ENCODE measurements at regions not wholly inside any gene's neighbourhood (a gene's known extent, or its start where the extent isn't known, plus 50 kb on each side); places are given as distances from the start of the nearest gene placed in this dataset.

GRCh38 chr3:14338898-14339458, 63.4 kb upstream of the SLC6A6 start:
- Histone ChIP-seq H4K20me1 (ENCODE audit: insufficient read depth, poor library complexity, severe bottlenecking) (no peaks in the 10 kb centered on the region), H3K36me3 (replicated peaks; ENCODE audit: insufficient read depth, low read depth) (no peaks in the 10 kb centered on the region), H3K4me1 (ENCODE audit: insufficient read depth) (peaks cover 10% of the 10 kb centered on the region), H2AFZ (no peak overlapping the region), H3K79me2 (no peaks in the 10 kb centered on the region), H3K9me2 (replicated peaks; ENCODE audit: insufficient read depth) (no peaks in the 10 kb centered on the region), H3K4me2 (no peak overlapping the region), H3K27ac (no peak overlapping the region), H3K4me3 (no peak overlapping the region), H3K9me3 (ENCODE audit: low read depth) (no peaks in the 10 kb centered on the region), H3K27me3 (no peaks in the 10 kb centered on the region)
- DNase-seq (ENCODE audit: low spot score): no peak
- no peak for TF ChIP-seq CTCF (IDR thresholded peaks at IDR 0.05; ENCODE audit: poor library complexity)
- no peak for TF ChIP-seq EZH2phosphoT487 (IDR thresholded peaks at IDR 0.05; ENCODE audit: low read depth, severe bottlenecking, unreplicated experiment)
- TF ChIP-seq EZH2 (IDR thresholded peaks at IDR 0.05; ENCODE audit: borderline replicate concordance): no peak
- WGBS (ENCODE audit: low lambda C conversion rate, missing lambda C conversion rate): 87% methylated on average over 7 of the region's 7 CpGs

- Histone ChIP-seq H3K4me3 (no peak overlapping the region), H3K27ac (no peak overlapping the region), H3K9me2 (replicated peaks; ENCODE audit: insufficient read depth) (no peaks in the 10 kb centered on the region), H4K20me1 (ENCODE audit: insufficient read depth, poor library complexity, severe bottlenecking) (no peaks in the 10 kb centered on the region), H3K36me3 (replicated peaks; ENCODE audit: insufficient read depth, low read depth) (no peaks in the 10 kb centered on the region), H3K9me3 (ENCODE audit: low read depth) (no peaks in the 10 kb centered on the region), H3K4me1 (ENCODE audit: insufficient read depth) (peaks cover 9% of the 10 kb centered on the region), H3K27me3 (no peaks in the 10 kb centered on the region), H3K4me2 (no peak overlapping the region), H3K79me2 (no peaks in the 10 kb centered on the region), H2AFZ (no peak overlapping the region)
- TF ChIP-seq EZH2phosphoT487 (IDR thresholded peaks at IDR 0.05; ENCODE audit: low read depth, severe bottlenecking, unreplicated experiment) (no peak), EZH2 (IDR thresholded peaks at IDR 0.05; ENCODE audit: borderline replicate concordance) (no peak), CTCF (IDR thresholded peaks at IDR 0.05; ENCODE audit: poor library complexity) (no peak)
- DNase-seq (ENCODE audit: low spot score): peak; percentile 38
- 85% methylated on average over 14 of the region's 14 CpGs for WGBS (ENCODE audit: low lambda C conversion rate, missing lambda C conversion rate)
Measured at GRCh38 chr3:14340960-14341708, 61.3 kb upstream of the SLC6A6 start.

GRCh38 chr3:14343338-14344112, 58.9 kb upstream of the SLC6A6 start:
- TF ChIP-seq EZH2phosphoT487 (IDR thresholded peaks at IDR 0.05; ENCODE audit: low read depth, severe bottlenecking, unreplicated experiment): no peak
- TF ChIP-seq CTCF (IDR thresholded peaks at IDR 0.05; ENCODE audit: poor library complexity): no peak
- TF ChIP-seq EZH2 (IDR thresholded peaks at IDR 0.05; ENCODE audit: borderline replicate concordance): no peak

More at GRCh38 chr3:14343338-14344112, 58.9 kb upstream of the SLC6A6 start:
- Histone ChIP-seq H2AFZ (no peak overlapping the region), H3K4me3 (no peak overlapping the region), H4K20me1 (ENCODE audit: insufficient read depth, poor library complexity, severe bottlenecking) (no peaks in the 10 kb centered on the region), H3K27ac (no peak overlapping the region), H3K27me3 (no peaks in the 10 kb centered on the region), H3K36me3 (replicated peaks; ENCODE audit: insufficient read depth, low read depth) (no peaks in the 10 kb centered on the region), H3K9me3 (ENCODE audit: low read depth) (no peaks in the 10 kb centered on the region), H3K4me1 (ENCODE audit: insufficient read depth) (peaks cover 13% of the 10 kb centered on the region), H3K79me2 (no peaks in the 10 kb centered on the region), H3K4me2 (no peak overlapping the region), H3K9me2 (replicated peaks; ENCODE audit: insufficient read depth) (no peaks in the 10 kb centered on the region)
- 94% methylated on average over 21 of the region's 21 CpGs for WGBS (ENCODE audit: low lambda C conversion rate, missing lambda C conversion rate)
- DNase-seq (ENCODE audit: low spot score): no peak
